Astrocyte (in vitro differentiated cells and primary cell): ENCODE measurements at regions not wholly inside any gene's neighbourhood (a gene's known extent, or its start where the extent isn't known, plus 50 kb on each side); places are given as distances from the start of the nearest gene placed in this dataset.
"Not testable (repeated sequence)": the region's sequence is repeated elsewhere in the genome, so short reads cannot be mapped to it uniquely, and the experiment has no call there.

Experiments
- DNase-seq: peaks from one replicate; pipeline ENCODE4 v3.0.0-alpha.2; 2010; ENCODE audit warnings: low read depth
- FAIRE-seq: peaks from 2 replicates; lab custom pipeline; 2011; peaks lifted over from hg19 to GRCh38; lab: Jason Lieb, UNC
- H2AFZ ChIP-seq: 2 replicates; pipeline ENCODE4 v1.6.0; 2012; ENCODE audit warnings: low read depth, low read length, inconsistent platforms
- H3K27ac ChIP-seq: 2 replicates; pipeline ENCODE4 v1.5.1; 2011; ENCODE audit warnings: low read depth, low read length, inconsistent platforms
- H3K27me3 ChIP-seq: 2 replicates; pipeline ENCODE4 v1.6.0; 2011; ENCODE audit warnings: low read length, inconsistent platforms; ENCODE audit not compliant: insufficient read depth
- H3K36me3 ChIP-seq: 2 replicates; pipeline ENCODE4 v1.5.1; 2011; ENCODE audit warnings: low read length, inconsistent platforms; ENCODE audit not compliant: insufficient read depth
- H3K4me1 ChIP-seq: 2 replicates; pipeline ENCODE4 v1.5.1; 2011; ENCODE audit warnings: low read length, inconsistent platforms; ENCODE audit not compliant: insufficient read depth
- H3K4me2 ChIP-seq: 2 replicates; pipeline ENCODE4 v1.6.0; 2012; ENCODE audit warnings: low read length, inconsistent platforms
- H3K4me3 ChIP-seq: 2 replicates; pipeline ENCODE4 v1.5.1; 2011; ENCODE audit warnings: low read depth, mild to moderate bottlenecking, low read length, inconsistent platforms; ENCODE audit not compliant: insufficient read depth
- H3K79me2 ChIP-seq: 2 replicates; pipeline ENCODE4 v1.6.0; 2012; ENCODE audit warnings: mild to moderate bottlenecking, low read length, inconsistent platforms; ENCODE audit not compliant: insufficient read depth
- H3K9ac ChIP-seq: 2 replicates; pipeline ENCODE4 v1.6.0; 2012; ENCODE audit warnings: mild to moderate bottlenecking, low read length, inconsistent platforms
- H3K9me3 ChIP-seq: 2 replicates; pipeline ENCODE4 v1.5.1; 2012; ENCODE audit warnings: low read depth, mild to moderate bottlenecking, low read length, inconsistent platforms; ENCODE audit not compliant: insufficient read depth
- H4K20me1 ChIP-seq: 2 replicates; pipeline ENCODE4 v1.6.0; 2012; ENCODE audit warnings: low read length, inconsistent platforms; ENCODE audit not compliant: insufficient read depth
- H3K27ac Mint-ChIP-seq: one replicate; pipeline ENCODE4 v1.8.0; 2021; ENCODE audit warnings: mild to moderate bottlenecking, mixed read lengths; ENCODE audit not compliant: unreplicated experiment
- H3K27me3 Mint-ChIP-seq: one replicate; pipeline ENCODE4 v1.8.0; 2021; ENCODE audit warnings: low read depth, mixed read lengths; ENCODE audit not compliant: unreplicated experiment
- H3K36me3 Mint-ChIP-seq: one replicate; pipeline ENCODE4 v1.8.0; 2021; ENCODE audit warnings: low read depth, mixed read lengths; ENCODE audit not compliant: unreplicated experiment
- H3K4me1 Mint-ChIP-seq: one replicate; pipeline ENCODE4 v1.8.0; 2021; ENCODE audit warnings: low read depth, mixed read lengths; ENCODE audit not compliant: unreplicated experiment
- H3K4me3 Mint-ChIP-seq: one replicate; pipeline ENCODE4 v1.8.0; 2021; ENCODE audit warnings: mild to moderate bottlenecking, moderate library complexity, mixed read lengths; ENCODE audit not compliant: unreplicated experiment
- H3K9me3 Mint-ChIP-seq: one replicate; pipeline ENCODE4 v1.8.0; 2021; ENCODE audit warnings: mild to moderate bottlenecking, mixed read lengths; ENCODE audit not compliant: unreplicated experiment
- CTCF ChIP-seq: IDR thresholded peaks from 2 replicates; pipeline ENCODE4 v1.5.1; 2011; ENCODE audit warnings: low read depth, mild to moderate bottlenecking, inconsistent platforms, low read length, moderate library complexity; ENCODE audit not compliant: insufficient read depth
- EZH2 ChIP-seq: IDR thresholded peaks from 2 replicates; pipeline ENCODE4 v1.6.1; 2012; ENCODE audit warnings: mild to moderate bottlenecking, low read length, inconsistent platforms; ENCODE audit not compliant: insufficient read depth

GRCh38 chr1:47596328-47596727 is 158.5 kb downstream of the FOXD2 start:
- TF ChIP-seq EZH2: no peak
- no peak for TF ChIP-seq CTCF
- FAIRE-seq (no peak), DNase-seq (no peak)
- H3K4me3 Mint-ChIP-seq: no peak overlapping the region
- Histone ChIP-seq H3K27me3 (peaks cover 19% of the 10 kb centered on the region), H3K27ac (no peak overlapping the region), H3K9me3 (peaks cover 3% of the 10 kb centered on the region), H3K36me3 (no peaks in the 10 kb centered on the region), H4K20me1 (no peaks in the 10 kb centered on the region), H3K4me3 (no peak overlapping the region), H2AFZ (no peak overlapping the region), H3K9ac (no peak overlapping the region), H3K4me2 (no peak overlapping the region), H3K4me1 (no peaks in the 10 kb centered on the region), H3K79me2 (no peaks in the 10 kb centered on the region)
- peaks cover 34% of the 10 kb centered on the region for H3K27me3 Mint-ChIP-seq
- peaks cover 3% of the 10 kb centered on the region for H3K9me3 Mint-ChIP-seq
- no peaks in the 10 kb centered on the region for H3K4me1 Mint-ChIP-seq
- H3K27ac Mint-ChIP-seq: no peak overlapping the region
- H3K36me3 Mint-ChIP-seq: no peaks in the 10 kb centered on the region

- Histone ChIP-seq H3K4me2 (no peak overlapping the region), H3K79me2 (no peaks in the 10 kb centered on the region), H3K27ac (no peak overlapping the region), H4K20me1 (no peaks in the 10 kb centered on the region), H2AFZ (no peak overlapping the region), H3K36me3 (no peaks in the 10 kb centered on the region), H3K9ac (no peak overlapping the region), H3K4me3 (no peak overlapping the region), H3K27me3 (peaks cover 11% of the 10 kb centered on the region), H3K4me1 (no peaks in the 10 kb centered on the region), H3K9me3 (no peaks in the 10 kb centered on the region)
- Mint-ChIP-seq H3K36me3 (no peaks in the 10 kb centered on the region), H3K9me3 (peaks cover 11% of the 10 kb centered on the region), H3K4me1 (no peaks in the 10 kb centered on the region), H3K27ac (no peak overlapping the region), H3K4me3 (no peak overlapping the region), H3K27me3 (peaks cover 33% of the 10 kb centered on the region)
- no peak for DNase-seq
- TF ChIP-seq EZH2 (no peak), CTCF (no peak)
- FAIRE-seq: no peak
Measured at GRCh38 chr1:47598357-47598756, 160.5 kb downstream of the FOXD2 start.

- FAIRE-seq (no peak), DNase-seq (no peak)
- Histone ChIP-seq H3K4me1 (no peaks in the 10 kb centered on the region), H3K27ac (no peak overlapping the region), H3K9me3 (no peaks in the 10 kb centered on the region), H3K27me3 (peaks cover 3% of the 10 kb centered on the region), H3K9ac (no peak overlapping the region), H4K20me1 (no peaks in the 10 kb centered on the region), H2AFZ (no peak overlapping the region), H3K4me3 (no peak overlapping the region), H3K36me3 (no peaks in the 10 kb centered on the region), H3K79me2 (no peaks in the 10 kb centered on the region), H3K4me2 (no peak overlapping the region)
- TF ChIP-seq CTCF: no peak
- no peak for TF ChIP-seq EZH2
- peaks cover 23% of the 10 kb centered on the region for H3K27me3 Mint-ChIP-seq
- H3K9me3 Mint-ChIP-seq: peaks cover 16% of the 10 kb centered on the region
- no peak overlapping the region for H3K4me3 Mint-ChIP-seq
- H3K27ac Mint-ChIP-seq: no peak overlapping the region
- H3K4me1 Mint-ChIP-seq: no peaks in the 10 kb centered on the region
- no peaks in the 10 kb centered on the region for H3K36me3 Mint-ChIP-seq
Measured at GRCh38 chr1:47599777-47600176, 161.9 kb downstream of the FOXD2 start.

GRCh38 chr1:47602491-47602890 is 164.6 kb downstream of the FOXD2 start:
- not testable (repeated sequence) for H3K27ac Mint-ChIP-seq, H4K20me1 ChIP-seq, H3K4me1 Mint-ChIP-seq, FAIRE-seq, H3K4me3 Mint-ChIP-seq, H3K4me2 ChIP-seq, H3K9ac ChIP-seq, H3K4me1 ChIP-seq, H3K27ac ChIP-seq, H3K9me3 ChIP-seq, H3K79me2 ChIP-seq, H3K27me3 ChIP-seq, H3K36me3 ChIP-seq, DNase-seq, H2AFZ ChIP-seq, H3K4me3 ChIP-seq, H3K36me3 Mint-ChIP-seq
- Mint-ChIP-seq H3K27me3 (peaks cover 15% of the 10 kb centered on the region), H3K9me3 (peaks cover 17% of the 10 kb centered on the region)
